HFF-Myc (cell line): ENCODE measurements at regions not wholly inside any gene's neighbourhood (a gene's known extent, or its start where the extent isn't known, plus 50 kb on each side); places are given as distances from the start of the nearest gene placed in this dataset.
"Not testable (repeated sequence)": the region's sequence is repeated elsewhere in the genome, so short reads cannot be mapped to it uniquely, and the experiment has no call there.

Source experiments
- DNase-seq: peaks from one replicate; pipeline ENCODE4 v3.0.0-alpha.2; 2011; ENCODE audit warnings: low read depth; ENCODE audit errors: extremely low read depth
- H3K4me3 ChIP-seq: replicated peaks from 2 replicates; pipeline ENCODE4 v1.5.1; 2011; ENCODE audit warnings: low read depth, mild to moderate bottlenecking, control low read depth, low read length
- TF ChIP-seq, protein P1 (sequence below): IDR thresholded peaks from 2 replicates; pipeline ENCODE4 v1.5.1; 2012; ENCODE audit warnings: mild to moderate bottlenecking, low read depth, low read length, control low read depth; ENCODE audit errors: missing control alignments

DNA sequence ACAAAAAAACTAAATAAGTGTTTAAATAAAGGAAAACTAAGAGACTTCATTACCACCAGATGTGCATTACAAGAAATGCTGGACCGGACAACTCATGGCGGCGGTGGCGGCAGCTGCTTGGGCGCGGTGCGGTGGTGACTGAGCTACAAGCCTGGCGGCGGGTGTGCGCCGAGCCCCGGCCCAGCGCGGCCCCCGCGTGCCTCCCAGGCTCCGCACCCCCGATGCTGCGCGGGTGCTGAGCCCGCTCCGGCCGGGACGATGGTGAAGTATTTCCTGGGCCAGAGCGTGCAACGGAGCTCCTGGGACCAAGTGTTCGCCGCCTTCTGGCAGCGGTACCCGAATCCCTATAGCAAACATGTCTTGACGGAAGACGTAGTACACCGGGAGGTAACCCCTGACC, 52.2 kb upstream of the RCOR3 start:
- no peak overlapping the region for H3K4me3 ChIP-seq
- no peak for DNase-seq
- TF ChIP-seq, protein P1, sequence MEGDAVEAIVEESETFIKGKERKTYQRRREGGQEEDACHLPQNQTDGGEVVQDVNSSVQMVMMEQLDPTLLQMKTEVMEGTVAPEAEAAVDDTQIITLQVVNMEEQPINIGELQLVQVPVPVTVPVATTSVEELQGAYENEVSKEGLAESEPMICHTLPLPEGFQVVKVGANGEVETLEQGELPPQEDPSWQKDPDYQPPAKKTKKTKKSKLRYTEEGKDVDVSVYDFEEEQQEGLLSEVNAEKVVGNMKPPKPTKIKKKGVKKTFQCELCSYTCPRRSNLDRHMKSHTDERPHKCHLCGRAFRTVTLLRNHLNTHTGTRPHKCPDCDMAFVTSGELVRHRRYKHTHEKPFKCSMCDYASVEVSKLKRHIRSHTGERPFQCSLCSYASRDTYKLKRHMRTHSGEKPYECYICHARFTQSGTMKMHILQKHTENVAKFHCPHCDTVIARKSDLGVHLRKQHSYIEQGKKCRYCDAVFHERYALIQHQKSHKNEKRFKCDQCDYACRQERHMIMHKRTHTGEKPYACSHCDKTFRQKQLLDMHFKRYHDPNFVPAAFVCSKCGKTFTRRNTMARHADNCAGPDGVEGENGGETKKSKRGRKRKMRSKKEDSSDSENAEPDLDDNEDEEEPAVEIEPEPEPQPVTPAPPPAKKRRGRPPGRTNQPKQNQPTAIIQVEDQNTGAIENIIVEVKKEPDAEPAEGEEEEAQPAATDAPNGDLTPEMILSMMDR, result no peak

DNA sequence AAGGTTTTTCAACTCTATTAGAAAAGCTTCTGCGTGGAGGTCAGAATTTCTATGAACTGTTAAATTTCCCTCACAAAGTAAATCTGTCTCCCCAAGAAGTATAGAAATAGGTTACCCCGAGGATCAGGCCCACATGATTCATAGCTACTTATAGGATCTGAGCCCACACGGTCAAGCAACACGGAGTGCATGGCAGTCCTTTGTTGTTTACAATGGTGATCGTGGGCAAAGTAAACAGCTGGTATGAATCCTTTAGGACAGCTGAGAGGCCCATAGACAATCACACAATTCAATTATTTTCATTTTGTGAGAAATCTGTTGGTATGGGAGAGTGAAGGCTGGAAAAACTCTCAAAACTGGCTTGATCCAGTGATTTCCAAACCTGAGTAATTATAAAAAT, 58.9 kb upstream of the RCOR3 start:
- H3K4me3 ChIP-seq, result no peak overlapping the region
- TF ChIP-seq, protein P1, result no peak
- DNase-seq, result no peak

DNA sequence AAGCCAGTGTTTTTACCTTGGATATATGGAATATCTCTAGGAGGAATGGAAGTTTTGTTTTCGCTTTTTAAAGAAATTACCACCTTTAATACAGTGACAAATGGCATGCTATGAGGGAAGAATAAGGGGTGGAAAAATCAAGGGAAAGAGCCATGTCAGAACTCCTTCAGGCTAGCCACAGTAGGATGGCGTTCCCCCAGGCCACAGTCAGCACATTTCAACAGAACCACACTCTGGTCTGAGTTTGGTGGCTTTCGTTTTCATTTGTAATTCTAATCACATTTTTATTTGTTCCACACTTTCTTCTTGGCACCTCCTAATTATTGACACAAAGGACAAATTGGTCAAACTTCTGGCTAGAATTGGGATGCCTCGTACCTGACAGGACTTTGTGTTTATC, 60.3 kb upstream of the RCOR3 start:
- no peak overlapping the region for H3K4me3 ChIP-seq
- no peak for DNase-seq

GRCh38 chr1:211198111-211198510, 61.1 kb upstream of the RCOR3 start:
- DNase-seq, result no peak
- TF ChIP-seq, protein P1, result no peak
- no peak overlapping the region for H3K4me3 ChIP-seq

More for the DNA sequence above, 60.3 kb upstream of the RCOR3 start:
- TF ChIP-seq, protein P1, result no peak

- TF ChIP-seq, protein P1, result no peak
- no peak for DNase-seq
- H3K4me3 ChIP-seq, result no peak overlapping the region
These were observed 62.3 kb upstream of the RCOR3 start for GRCh38 chr1:211196880-211197279.

DNA sequence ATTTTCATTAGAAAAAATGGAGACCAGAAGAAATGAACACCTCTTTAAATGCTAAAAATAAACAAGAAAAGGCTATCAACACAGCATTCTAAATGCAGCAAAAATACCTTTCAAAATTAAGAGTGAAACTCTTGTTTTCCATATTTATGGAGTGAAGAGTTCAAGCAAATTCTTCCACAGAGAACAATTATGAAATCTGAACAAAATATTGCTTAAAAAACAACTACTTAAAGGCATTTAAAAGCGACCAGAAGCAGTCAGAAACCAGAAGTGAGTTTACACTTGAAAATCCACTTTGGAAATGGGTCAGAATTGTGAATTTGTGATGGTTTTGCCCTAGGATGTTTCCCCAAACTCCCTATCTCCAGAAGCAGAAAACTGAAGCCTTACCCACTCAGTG, 60.9 kb upstream of the KCNH1 start:
- DNase-seq, result no peak
- H3K4me3 ChIP-seq, result no peak overlapping the region
- TF ChIP-seq, protein P1, result no peak

DNA sequence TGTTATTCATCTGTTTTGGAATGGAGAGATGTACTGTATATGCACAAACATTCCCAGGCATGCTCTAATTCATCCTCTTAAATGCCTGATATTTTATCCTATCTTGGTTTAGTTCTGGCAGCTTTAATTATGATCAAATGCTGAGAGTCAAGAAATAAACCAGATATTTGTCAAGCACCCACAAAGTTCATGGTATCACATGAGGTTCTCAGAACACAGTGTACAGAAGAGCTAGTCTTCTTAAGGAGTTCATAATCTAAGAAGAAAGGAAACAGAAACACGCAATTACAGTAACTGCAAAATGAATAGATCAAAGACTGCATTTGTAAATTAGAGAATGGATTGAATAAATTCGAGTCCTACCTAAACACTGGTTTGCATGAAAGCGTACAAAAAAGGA, 58.3 kb upstream of the KCNH1 start:
- TF ChIP-seq, protein P1, result no peak
- H3K4me3 ChIP-seq, result no peak overlapping the region
- DNase-seq, result no peak

GRCh38 chr1:211188721-211189120, 54.8 kb upstream of the KCNH1 start:
- not testable (repeated sequence) for DNase-seq, H3K4me3 ChIP-seq
